ENCODE measurements at regions not wholly inside any gene's neighbourhood (a gene's known extent, or its start where the extent isn't known, plus 50 kb on each side); places are given as distances from the start of the nearest gene placed in this dataset.

- no peaks in the 10 kb centered on the region for H3K9me3 ChIP-seq
- no peak for DNase-seq (ENCODE audit: low spot score in 2 of 2)
- H3K4me1 ChIP-seq = no peaks in the 10 kb centered on the region
- in situ Hi-C loops (cut with MboI; ENCODE audit: low sequenced_read_pairs) = no loop called here
- H3K36me3 ChIP-seq (replicated peaks) = no peaks in the 10 kb centered on the region
- H3K4me3 ChIP-seq = no peak overlapping the region
- H3K27me3 ChIP-seq (ENCODE audit: low read depth) = peaks cover 3% of the 10 kb centered on the region; the same call in 1 of the 2 replicates
These were observed 210.9 kb upstream of the CLINT1 start for GRCh38 chr5:158069838-158070237.

GRCh38 chr5:158068964-158069363 is 210.0 kb upstream of the CLINT1 start:
- no peak overlapping the region for H3K4me3 ChIP-seq
- H3K9me3 ChIP-seq = no peaks in the 10 kb centered on the region
- in situ Hi-C loops (cut with MboI; ENCODE audit: low sequenced_read_pairs) = no loop called here
- no peak for DNase-seq (ENCODE audit: low spot score in 2 of 2)
- H3K36me3 ChIP-seq (replicated peaks) = no peaks in the 10 kb centered on the region
- H3K4me1 ChIP-seq = no peaks in the 10 kb centered on the region
- peaks cover 3% of the 10 kb centered on the region; the same call in 1 of the 2 replicates for H3K27me3 ChIP-seq (ENCODE audit: low read depth)

- Histone ChIP-seq H3K9me3 (no peaks in the 10 kb centered on the region), H3K27me3 (ENCODE audit: low read depth) (no peaks in the 10 kb centered on the region), H3K36me3 (replicated peaks) (no peaks in the 10 kb centered on the region), H3K4me1 (no peaks in the 10 kb centered on the region), H3K4me3 (no peak overlapping the region)
- DNase-seq (ENCODE audit: low spot score in 2 of 2) = no peak
- in situ Hi-C loops (cut with MboI; ENCODE audit: low sequenced_read_pairs) = no loop called here
These were observed 207.1 kb upstream of the CLINT1 start for GRCh38 chr5:158066076-158066475.

GRCh38 chr5:158064334-158065123 is 205.6 kb upstream of the CLINT1 start:
- in situ Hi-C loops (cut with MboI; ENCODE audit: low sequenced_read_pairs) = no loop called here
- Histone ChIP-seq H3K27me3 (ENCODE audit: low read depth) (no peaks in the 10 kb centered on the region), H3K4me1 (no peaks in the 10 kb centered on the region), H3K4me3 (no peak overlapping the region), H3K36me3 (replicated peaks) (no peaks in the 10 kb centered on the region), H3K9me3 (no peaks in the 10 kb centered on the region)
- no peak for DNase-seq (ENCODE audit: low spot score in 2 of 2)

- Histone ChIP-seq H3K4me1 (no peaks in the 10 kb centered on the region), H3K9me3 (no peaks in the 10 kb centered on the region), H3K27me3 (ENCODE audit: low read depth) (no peaks in the 10 kb centered on the region), H3K4me3 (no peak overlapping the region), H3K36me3 (replicated peaks) (no peaks in the 10 kb centered on the region)
- in situ Hi-C loops (cut with MboI; ENCODE audit: low sequenced_read_pairs) = no loop called here
- DNase-seq (ENCODE audit: low spot score in 2 of 2) = no peak
These were observed 204.1 kb upstream of the CLINT1 start for GRCh38 chr5:158063052-158063451.

GRCh38 chr5:158061451-158061850 is 202.5 kb upstream of the CLINT1 start:
- H3K36me3 ChIP-seq (replicated peaks) = no peaks in the 10 kb centered on the region
- no peak for DNase-seq (ENCODE audit: low spot score in 2 of 2)
- in situ Hi-C loops (cut with MboI; ENCODE audit: low sequenced_read_pairs) = no loop called here
- H3K27me3 ChIP-seq (ENCODE audit: low read depth) = no peaks in the 10 kb centered on the region
- H3K4me3 ChIP-seq = no peak overlapping the region
- no peaks in the 10 kb centered on the region for H3K4me1 ChIP-seq
- H3K9me3 ChIP-seq = no peaks in the 10 kb centered on the region

GRCh38 chr5:158060212-158060611 is 201.3 kb upstream of the CLINT1 start:
- Histone ChIP-seq H3K9me3 (no peaks in the 10 kb centered on the region), H3K36me3 (replicated peaks) (no peaks in the 10 kb centered on the region), H3K4me1 (no peaks in the 10 kb centered on the region), H3K4me3 (no peak overlapping the region), H3K27me3 (ENCODE audit: low read depth) (no peaks in the 10 kb centered on the region)
- no peak for DNase-seq (ENCODE audit: low spot score in 2 of 2)
- in situ Hi-C loops (cut with MboI; ENCODE audit: low sequenced_read_pairs) = no loop called here

- Histone ChIP-seq H3K9me3 (no peaks in the 10 kb centered on the region), H3K36me3 (replicated peaks) (no peaks in the 10 kb centered on the region), H3K4me1 (no peaks in the 10 kb centered on the region), H3K27me3 (ENCODE audit: low read depth) (no peaks in the 10 kb centered on the region), H3K4me3 (no peak overlapping the region)
- in situ Hi-C loops (cut with MboI; ENCODE audit: low sequenced_read_pairs) = no loop called here
- no peak for DNase-seq (ENCODE audit: low spot score in 2 of 2)
These were observed 199.5 kb upstream of the CLINT1 start for GRCh38 chr5:158058208-158059120.

GRCh38 chr5:158056130-158056825 is 197.3 kb upstream of the CLINT1 start:
- Histone ChIP-seq H3K27me3 (ENCODE audit: low read depth) (no peaks in the 10 kb centered on the region), H3K4me3 (no peak overlapping the region), H3K4me1 (no peaks in the 10 kb centered on the region), H3K9me3 (no peaks in the 10 kb centered on the region), H3K36me3 (replicated peaks) (no peaks in the 10 kb centered on the region)
- in situ Hi-C loops (cut with MboI; ENCODE audit: low sequenced_read_pairs) = no loop called here
- DNase-seq (ENCODE audit: low spot score in 2 of 2) = no peak

- Histone ChIP-seq H3K36me3 (replicated peaks) (no peaks in the 10 kb centered on the region), H3K4me1 (no peaks in the 10 kb centered on the region), H3K9me3 (no peaks in the 10 kb centered on the region), H3K27me3 (ENCODE audit: low read depth) (no peaks in the 10 kb centered on the region), H3K4me3 (no peak overlapping the region)
- in situ Hi-C loops (cut with MboI; ENCODE audit: low sequenced_read_pairs) = no loop called here
- DNase-seq (ENCODE audit: low spot score in 2 of 2) = no peak
These were observed 196.2 kb upstream of the CLINT1 start for GRCh38 chr5:158055111-158055501.

GRCh38 chr5:158054223-158055110 is 195.5 kb upstream of the CLINT1 start:
- Histone ChIP-seq H3K4me3 (no peak overlapping the region), H3K4me1 (no peaks in the 10 kb centered on the region), H3K9me3 (no peaks in the 10 kb centered on the region), H3K27me3 (ENCODE audit: low read depth) (no peaks in the 10 kb centered on the region), H3K36me3 (replicated peaks) (no peaks in the 10 kb centered on the region)
- in situ Hi-C loops (cut with MboI; ENCODE audit: low sequenced_read_pairs) = no loop called here
- peak in 1 of 2 experiments; percentile 7 for DNase-seq (ENCODE audit: low spot score in 2 of 2)

GRCh38 chr5:158051036-158051435 is 192.1 kb upstream of the CLINT1 start:
- in situ Hi-C loops (cut with MboI; ENCODE audit: low sequenced_read_pairs) = no loop called here
- no peaks in the 10 kb centered on the region for H3K4me1 ChIP-seq

GRCh38 chr5:158050421-158050820 is 191.5 kb upstream of the CLINT1 start:
- in situ Hi-C loops (cut with MboI; ENCODE audit: low sequenced_read_pairs) = no loop called here
- no peaks in the 10 kb centered on the region for H3K4me1 ChIP-seq
- DNase-seq (ENCODE audit: low spot score in 2 of 2) = no peak
- H3K4me3 ChIP-seq = no peak overlapping the region
- no peaks in the 10 kb centered on the region for H3K36me3 ChIP-seq (replicated peaks)
- no peaks in the 10 kb centered on the region for H3K27me3 ChIP-seq (ENCODE audit: low read depth)
- no peaks in the 10 kb centered on the region for H3K9me3 ChIP-seq

More at GRCh38 chr5:158051036-158051435, 192.1 kb upstream of the CLINT1 start:
- no peaks in the 10 kb centered on the region for H3K36me3 ChIP-seq (replicated peaks)
- no peaks in the 10 kb centered on the region for H3K27me3 ChIP-seq (ENCODE audit: low read depth)
- DNase-seq (ENCODE audit: low spot score in 2 of 2) = no peak
- no peaks in the 10 kb centered on the region for H3K9me3 ChIP-seq
- H3K4me3 ChIP-seq = no peak overlapping the region
